Liver (tissue), 8 donors: ENCODE measurements at regions not wholly inside any gene's neighbourhood (a gene's known extent, or its start where the extent isn't known, plus 50 kb on each side); places are given as distances from the start of the nearest gene placed in this dataset.

ENCODE experiments used
- DNase-seq: peaks from one replicate; pipeline ENCODE4 v3.0.0-alpha.2; 2017; ENCODE audit warnings: low spot score
- H3K27ac ChIP-seq, 2 donors: one replicate each; pipeline ENCODE4 v1.7.0; 2013; ENCODE audit warnings: inconsistent platforms in 2 of 2, low read length in 2 of 2, control low read depth in 1 of 2, low read depth in 1 of 2, mild to moderate bottlenecking in 1 of 2
- H3K27me3 ChIP-seq, 4 donors: one replicate each; pipeline versions ENCODE4 v1.6.1 to v1.7.0; 2013; ENCODE audit warnings: low read length in 3 of 4, inconsistent platforms in 1 of 4, mild to moderate bottlenecking in 1 of 4, moderate library complexity in 1 of 4; ENCODE audit not compliant: control insufficient read depth in 4 of 4, insufficient read depth in 4 of 4
- H3K36me3 ChIP-seq, 4 donors: one replicate each; pipeline versions ENCODE4 v1.6.1 to v1.7.0; 2013; ENCODE audit warnings: low read length in 3 of 4, mild to moderate bottlenecking in 3 of 4, low read depth in 1 of 4, moderate library complexity in 1 of 4; ENCODE audit not compliant: control insufficient read depth in 4 of 4, insufficient read depth in 3 of 4
- H3K4me1 ChIP-seq, 4 donors: one replicate each; pipeline versions ENCODE4 v1.6.1 to v1.7.0; 2013; ENCODE audit warnings: low read length in 3 of 4, mild to moderate bottlenecking in 3 of 4, moderate library complexity in 1 of 4; ENCODE audit not compliant: control insufficient read depth in 4 of 4, insufficient read depth in 4 of 4
- H3K4me3 ChIP-seq, 3 donors: one replicate each; pipeline versions ENCODE4 v1.6.1 to v1.7.0; 2013; ENCODE audit warnings: low read length in 3 of 3, control low read depth in 1 of 3, low read depth in 1 of 3, mild to moderate bottlenecking in 1 of 3
- H3K9ac ChIP-seq, 2 donors: one replicate each; pipeline ENCODE4 v1.7.0; 2013; ENCODE audit warnings: low read length in 2 of 2, mild to moderate bottlenecking in 2 of 2, moderate library complexity in 2 of 2, control low read depth in 1 of 2, low read depth in 1 of 2
- H3K9me3 ChIP-seq, 4 donors: one replicate each; pipeline versions ENCODE4 v1.6.1 to v1.7.0; 2013; ENCODE audit warnings: low read length in 3 of 4; ENCODE audit not compliant: control insufficient read depth in 4 of 4
- ATF3 ChIP-seq: IDR thresholded peaks from 2 replicates; pipeline ENCODE4 v1.6.1; 2016; ENCODE audit warnings: antibody characterized with exemption
- CTCF ChIP-seq: fragments of 150-350 bp; IDR thresholded peaks from 2 replicates; pipeline ENCODE4 v1.5.1; 2017; ENCODE audit warnings: improper control_type of control experiment, low read depth, low read length; ENCODE audit not compliant: missing input control
- EGR1 ChIP-seq, 2 donors: IDR thresholded peaks; 2 replicates each; pipeline ENCODE4 v1.6.1; 2016 to 2018; ENCODE audit warnings: antibody characterized with exemption in 2 of 2, low read depth in 2 of 2
- FOXA1 ChIP-seq: IDR thresholded peaks from 2 replicates; pipeline ENCODE4 v1.6.1; 2016; ENCODE audit warnings: antibody characterized with exemption
- FOXA2 ChIP-seq: IDR thresholded peaks from 2 replicates; pipeline ENCODE4 v1.6.1; 2016; ENCODE audit warnings: antibody characterized with exemption
- HNF4A ChIP-seq, 2 donors: conservative IDR thresholded peaks; 2 replicates each; pipeline ENCODE4 v1.6.1; 2016; ENCODE audit warnings: antibody characterized with exemption in 2 of 2, mild to moderate bottlenecking in 2 of 2
- HNF4G ChIP-seq: IDR thresholded peaks from 2 replicates; pipeline ENCODE4 v1.6.1; 2016; ENCODE audit warnings: antibody characterized with exemption
- JUND ChIP-seq, 2 donors: IDR thresholded peaks; 2 replicates each; pipeline ENCODE4 v1.6.1; 2016; ENCODE audit warnings: antibody characterized with exemption in 2 of 2
- MAX ChIP-seq: IDR thresholded peaks from 2 replicates; pipeline ENCODE4 v1.6.1; 2016; ENCODE audit warnings: antibody characterized with exemption
- NR2F2 ChIP-seq: IDR thresholded peaks from 2 replicates; pipeline ENCODE4 v1.6.1; 2016; ENCODE audit warnings: antibody characterized with exemption
- RAD21 ChIP-seq, 2 donors: IDR thresholded peaks; 2 replicates each; pipeline ENCODE4 v1.6.1; 2016; ENCODE audit warnings: antibody characterized with exemption in 2 of 2, mild to moderate bottlenecking in 2 of 2
- REST ChIP-seq: IDR thresholded peaks from 2 replicates; pipeline ENCODE4 v1.6.1; 2016; ENCODE audit warnings: antibody characterized with exemption, mild to moderate bottlenecking
- RXRA ChIP-seq, 2 donors: IDR thresholded peaks; 2 replicates each; pipeline ENCODE4 v1.6.1; 2017 to 2018; ENCODE audit warnings: antibody characterized with exemption in 2 of 2, mild to moderate bottlenecking in 1 of 2
- SP1 ChIP-seq: IDR thresholded peaks from 2 replicates; pipeline ENCODE4 v1.6.1; 2018; ENCODE audit warnings: antibody characterized with exemption, mild to moderate bottlenecking
- TAF1 ChIP-seq: conservative IDR thresholded peaks from 2 replicates; pipeline ENCODE4 v1.6.1; 2016; ENCODE audit warnings: antibody characterized with exemption, mild to moderate bottlenecking
- YY1 ChIP-seq: IDR thresholded peaks from 2 replicates; pipeline ENCODE4 v1.6.1; 2016; ENCODE audit warnings: antibody characterized with exemption, mild to moderate bottlenecking
- ZBTB33 ChIP-seq: IDR thresholded peaks from 2 replicates; pipeline ENCODE4 v1.6.1; 2016; ENCODE audit warnings: antibody characterized with exemption
- WGBS: extraction: QIAGEN DNeasy Blood & Tissue Kit; methylation state at CpG from one replicate; pipeline ENCODE4 v1.1.7; 2013; 5-methylcytosine and 5-hydroxymethylcytosine counted together
- donor health status: healthy.
- donor health status: healthy.
- donor health status: healthy.
- donor health status: healthy.
- donor health status: healthy.

- H3K9ac ChIP-seq: no peak overlapping the region
- no peak for DNase-seq
- H3K4me1 ChIP-seq: no peaks in the 10 kb centered on the region
- H3K36me3 ChIP-seq: no peaks in the 10 kb centered on the region
- TF ChIP-seq REST (no peak), TAF1 (no peak), FOXA2 (no peak), ATF3 (no peak), SP1 (no peak), HNF4A (conservative IDR thresholded peaks at IDR 0.05) (no peak), FOXA1 (no peak), EGR1 (IDR thresholded peaks at IDR 0.05; ENCODE audit: low read depth in 2 of 2) (no peak), ZBTB33 (no peak), YY1 (no peak), JUND (IDR thresholded peaks at IDR 0.05) (no peak), NR2F2 (no peak), HNF4G (no peak), RAD21 (IDR thresholded peaks at IDR 0.05) (no peak), MAX (no peak), RXRA (IDR thresholded peaks at IDR 0.05) (no peak)
- no peaks in the 10 kb centered on the region for H3K9me3 ChIP-seq
- H3K27ac ChIP-seq: no peak overlapping the region
- WGBS: 74% methylated on average over 1 of the region's 1 CpG
- peaks cover 0 to 2% (median 0%) of the 10 kb centered on the region in 4 donors for H3K27me3 ChIP-seq
- no peak overlapping the region for H3K4me3 ChIP-seq
These were observed 421.5 kb upstream of the CDH10 start for GRCh38 chr5:25066239-25066638.

- Histone ChIP-seq H3K27me3 (peaks cover 0 to 2% (median 0%) of the 10 kb centered on the region in 4 donors), H3K9me3 (no peaks in the 10 kb centered on the region), H3K4me1 (no peaks in the 10 kb centered on the region), H3K36me3 (no peaks in the 10 kb centered on the region), H3K9ac (no peak overlapping the region), H3K4me3 (no peak overlapping the region), H3K27ac (no peak overlapping the region)
- TF ChIP-seq MAX: no peak
- no peak for TF ChIP-seq HNF4G
- TF ChIP-seq EGR1 (IDR thresholded peaks at IDR 0.05; ENCODE audit: low read depth in 2 of 2): no peak
- no peak for TF ChIP-seq YY1
- no peak for TF ChIP-seq RXRA (IDR thresholded peaks at IDR 0.05)
- no peak for TF ChIP-seq HNF4A (conservative IDR thresholded peaks at IDR 0.05)
- TF ChIP-seq JUND (IDR thresholded peaks at IDR 0.05): no peak
- TF ChIP-seq RAD21 (IDR thresholded peaks at IDR 0.05): no peak
- TF ChIP-seq REST: no peak
- no peak for TF ChIP-seq NR2F2
- no peak for TF ChIP-seq CTCF
- DNase-seq: no peak
- WGBS: 73% methylated on average over 5 of the region's 5 CpGs
These were observed 419.5 kb upstream of the CDH10 start for GRCh38 chr5:25064306-25064705.
